Adrenal gland (tissue), 9 donors: ENCODE measurements at regions not wholly inside any gene's neighbourhood (a gene's known extent, or its start where the extent isn't known, plus 50 kb on each side); places are given as distances from the start of the nearest gene placed in this dataset.
"Not testable (repeated sequence)": the region's sequence is repeated elsewhere in the genome, so short reads cannot be mapped to it uniquely, and the experiment has no call there.

ENCODE experiments used
- DNase-seq, 7 donors: peaks; one replicate each; pipeline ENCODE4 v3.0.0-alpha.2; 2019 to 2020
- H3K27ac ChIP-seq, 5 donors: fragments of 200-600 bp; sonication (generic) in 4 of 5; 1 replicate in 3 of 5; 2 replicates in 2 of 5; pipeline versions ENCODE4 v1.5.1 to v1.8.0; 2016 to 2020; ENCODE audit warnings: mild to moderate bottlenecking in 1 of 5
- H3K27me3 ChIP-seq: fragments of 200-600 bp; 2 replicates; pipeline ENCODE4 v1.8.0; 2021
- H3K36me3 ChIP-seq, 2 donors: fragments of 200-600 bp; replicated peaks in 1 of 2; 1 replicate in 1 of 2; 2 replicates in 1 of 2; pipeline versions ENCODE4 v1.5.1 to v1.8.0; 2018 to 2022
- H3K4me1 ChIP-seq, 2 donors: fragments of 200-600 bp; replicated peaks in 1 of 2; 1 replicate in 1 of 2; 2 replicates in 1 of 2; pipeline versions ENCODE4 v1.5.1 to v1.8.0; 2018 to 2021
- H3K4me3 ChIP-seq, 4 donors: fragments of 200-600 bp; sonication (generic) in 3 of 4; one replicate each; pipeline ENCODE4 v1.5.1; 2016 to 2018
- H3K9me3 ChIP-seq, 3 donors: fragments of 200-600 bp; sonication (generic) in 1 of 3; replicated peaks in 1 of 3; 1 replicate in 2 of 3; 2 replicates in 1 of 3; pipeline versions ENCODE4 v1.5.1 to v1.8.0; 2016 to 2021
- CTCF ChIP-seq, 6 experiments: fragments of 450-650 bp in 4 of 6; fragments of 200-600 bp in 2 of 6; sonication (generic) in 1 of 6; IDR thresholded peaks; 1 replicate in 5 of 6; 2 replicates in 1 of 6; pipeline versions ENCODE4 v1.5.1 to v1.8.0; 2016 to 2021; ENCODE audit warnings: antibody characterized with exemption in 6 of 6, mild to moderate bottlenecking in 2 of 6, moderate library complexity in 1 of 6
- POLR2A ChIP-seq, 2 donors: fragments of 450-650 bp; IDR thresholded peaks; one replicate each; pipeline ENCODE4 v1.6.1; 2017; ENCODE audit warnings: antibody characterized with exemption in 2 of 2, mild to moderate bottlenecking in 2 of 2, moderate library complexity in 1 of 2
- WGBS, 4 donors: extraction: QIAGEN DNeasy Blood & Tissue Kit in 2 of 4; methylation state at CpG; one replicate each; pipeline versions ENCODE4 v1.1.5 to v1.1.7; 2013 to 2017; 5-methylcytosine and 5-hydroxymethylcytosine counted together
- intact Hi-C, 2 donors: fragments of 100-400 bp; cut with DNase I; formaldehyde crosslinking; loops; one replicate each; pipeline versions ENCODE4 v1.14.1 to v1.15.0; 2022 to 2023
- donor health status: healthy with polysubstance abuse.
- donor health status: Bipolar disorder and iron deficiency.
- donor health status: DM: yes; HTN: yes; CAD: no.
- donor health status: DM: no; HTN: no; CAD: no.
- donor health status: DM: no; HTN: no; CAD: no.

GRCh38 chr1:224544346-224545110 lies 71.6 kb upstream of the CNIH3 start:
- Histone ChIP-seq H3K4me1 (no peaks in the 10 kb centered on the region), H3K4me3 (no peak overlapping the region), H3K27me3 (no peaks in the 10 kb centered on the region), H3K27ac (no peak overlapping the region), H3K36me3 (no peaks in the 10 kb centered on the region), H3K9me3 (no peaks in the 10 kb centered on the region)
- intact Hi-C loops: no loop called here
- 89 to 94% (median 90%) methylated on average over 6 of the region's 6 CpGs for WGBS, 4 donors
- TF ChIP-seq POLR2A (IDR thresholded peaks at IDR 0.05): no peak
- TF ChIP-seq CTCF (IDR thresholded peaks at IDR 0.05): no peak
- DNase-seq: no peak

DNA sequence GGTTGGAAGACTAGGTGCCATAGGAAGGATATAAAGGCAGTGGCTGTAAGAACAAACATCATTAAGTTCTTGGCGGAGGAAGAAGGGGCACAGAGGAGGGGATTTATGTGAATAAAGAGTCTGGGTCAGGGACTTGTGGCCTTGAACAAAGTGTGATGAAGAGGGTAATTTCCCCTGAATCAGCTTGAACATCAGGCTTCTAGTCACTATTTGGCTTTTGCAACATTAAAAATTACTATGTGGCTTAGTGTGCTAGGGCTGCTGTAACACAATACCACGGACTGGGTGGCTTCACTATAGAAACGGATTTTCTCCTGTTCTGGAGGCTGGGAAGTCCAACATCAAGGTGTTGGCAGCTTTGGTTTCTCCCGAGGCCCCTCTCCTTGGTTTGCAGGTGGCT lies 70.5 kb upstream of the CNIH3 start:
- Histone ChIP-seq H3K27me3 (no peaks in the 10 kb centered on the region), H3K9me3 (no peaks in the 10 kb centered on the region), H3K4me3 (no peak overlapping the region), H3K27ac (no peak overlapping the region), H3K36me3 (no peaks in the 10 kb centered on the region), H3K4me1 (no peaks in the 10 kb centered on the region)
- DNase-seq: no peak
- 71 to 80% (median 77%) methylated on average over 4 of the region's 4 CpGs for WGBS, 4 donors
- TF ChIP-seq POLR2A (IDR thresholded peaks at IDR 0.05) (no peak), CTCF (IDR thresholded peaks at IDR 0.05) (no peak)
- intact Hi-C loops: no loop called here

DNA sequence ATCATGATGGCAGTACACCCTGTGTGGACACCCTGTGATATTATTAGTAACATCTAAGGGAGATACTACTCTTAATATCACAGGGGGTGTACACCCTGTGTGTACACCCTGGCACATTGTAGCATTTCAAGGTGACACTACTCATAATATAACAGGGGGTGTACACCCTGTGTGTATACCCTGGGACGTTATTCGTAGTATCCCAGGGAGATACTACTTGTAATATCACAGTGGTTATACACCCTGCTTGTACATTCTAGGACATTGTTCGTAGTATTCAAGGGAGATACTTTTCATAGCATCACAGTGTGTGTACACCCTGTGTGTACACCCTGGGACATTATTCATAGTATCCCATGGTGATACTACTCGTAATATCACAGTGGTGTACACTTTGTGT lies 67.4 kb upstream of the CNIH3 start:
- TF ChIP-seq POLR2A (IDR thresholded peaks at IDR 0.05): no peak
- TF ChIP-seq CTCF (IDR thresholded peaks at IDR 0.05): no peak
- Histone ChIP-seq H3K4me3 (no peak overlapping the region), H3K36me3 (no peaks in the 10 kb centered on the region), H3K27ac (no peak overlapping the region), H3K4me1 (no peaks in the 10 kb centered on the region), H3K27me3 (no peaks in the 10 kb centered on the region), H3K9me3 (no peaks in the 10 kb centered on the region)
- 88 to 93% (median 91%) methylated on average over 4 of the region's 4 CpGs for WGBS, 4 donors
- DNase-seq: no peak
- intact Hi-C loops: no loop called here

DNA sequence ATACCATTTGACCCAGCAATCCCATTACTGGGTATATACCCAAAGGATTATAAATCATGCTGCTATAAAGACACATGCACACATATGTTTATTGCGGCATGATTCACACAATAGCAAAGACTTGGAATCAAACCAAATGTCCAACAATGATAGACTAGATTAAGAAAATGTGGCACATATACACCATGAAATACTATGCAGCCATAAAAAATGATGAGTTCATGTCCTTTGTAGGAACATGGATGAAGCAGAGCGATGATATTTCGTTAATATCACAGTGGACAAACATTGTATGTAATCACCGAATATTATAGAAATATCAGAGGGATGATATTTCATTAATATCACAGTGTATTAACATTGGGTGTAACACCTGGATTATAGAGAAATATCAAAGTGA lies 64.9 kb upstream of the CNIH3 start:
- H3K36me3 ChIP-seq, H3K4me3 ChIP-seq, H3K9me3 ChIP-seq, H3K27me3 ChIP-seq, intact Hi-C loops, DNase-seq, H3K27ac ChIP-seq, H3K4me1 ChIP-seq: not testable (repeated sequence)
- WGBS, 4 donors: 85 to 97% (median 90%) methylated on average over 4 of the region's 4 CpGs

DNA sequence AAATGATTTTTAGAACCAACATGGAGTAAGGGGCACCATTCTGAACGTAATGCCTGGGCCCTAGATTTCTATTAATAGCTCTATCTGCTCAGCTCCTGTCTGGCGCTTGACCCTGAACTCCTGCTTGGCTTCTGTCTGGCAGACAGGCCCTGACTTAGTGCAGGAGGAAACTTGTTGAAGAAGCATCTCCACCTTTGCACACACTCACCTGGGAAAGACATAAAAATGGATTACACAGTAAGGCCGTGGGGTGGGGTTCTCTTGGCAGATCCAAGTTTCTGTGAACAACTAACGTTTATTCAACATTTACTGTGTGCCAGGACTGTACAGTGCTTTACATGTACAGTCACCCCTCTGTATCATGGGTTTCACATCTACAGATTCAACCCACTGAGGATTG lies 62.1 kb upstream of the CNIH3 start:
- Histone ChIP-seq H3K27ac (no peak overlapping the region), H3K36me3 (no peaks in the 10 kb centered on the region), H3K4me1 (no peaks in the 10 kb centered on the region), H3K9me3 (no peaks in the 10 kb centered on the region), H3K27me3 (no peaks in the 10 kb centered on the region), H3K4me3 (no peak overlapping the region)
- WGBS, 4 donors: 57 to 62% (median 61%) methylated on average over 4 of the region's 4 CpGs
- DNase-seq: peak in 1 of 7 donors; percentile 1
- TF ChIP-seq CTCF (IDR thresholded peaks at IDR 0.05): no peak
- no peak for TF ChIP-seq POLR2A (IDR thresholded peaks at IDR 0.05)
- intact Hi-C loops: no loop called here
